Fibroblast of lung (primary cell): ENCODE measurements at regions not wholly inside any gene's neighbourhood (a gene's known extent, or its start where the extent isn't known, plus 50 kb on each side); places are given as distances from the start of the nearest gene placed in this dataset.
"Not testable (repeated sequence)": the region's sequence is repeated elsewhere in the genome, so short reads cannot be mapped to it uniquely, and the experiment has no call there.

Experiments
- DNase-seq, 2 donors: peaks; one replicate each; pipeline versions ENCODE4 v3.0.0 to v3.0.0-alpha.2; 2010; ENCODE audit warnings: low read depth in 2 of 2
- H2AFZ ChIP-seq: 2 replicates; pipeline ENCODE4 v1.5.1; 2012; ENCODE audit warnings: low read length, control low read depth, inconsistent platforms
- H3K27ac ChIP-seq: 2 replicates; pipeline ENCODE4 v1.5.1; 2011; ENCODE audit warnings: low read length, control low read depth; ENCODE audit not compliant: insufficient read depth
- H3K27me3 ChIP-seq: 2 replicates; pipeline ENCODE4 v1.5.1; 2011; ENCODE audit warnings: mild to moderate bottlenecking, low read length; ENCODE audit not compliant: control insufficient read depth, insufficient read depth
- H3K36me3 ChIP-seq: 2 replicates; pipeline ENCODE4 v1.5.1; 2011; ENCODE audit warnings: low read length; ENCODE audit not compliant: control insufficient read depth, insufficient read depth
- H3K4me1 ChIP-seq: 2 replicates; pipeline ENCODE4 v1.5.1; 2011; ENCODE audit warnings: low read length; ENCODE audit not compliant: control insufficient read depth, insufficient read depth; ENCODE audit errors: extremely low read depth
- H3K4me2 ChIP-seq: 2 replicates; pipeline ENCODE4 v1.5.1; 2011; ENCODE audit warnings: low read length, control low read depth; ENCODE audit not compliant: insufficient read depth; ENCODE audit errors: extremely low read depth
- H3K4me3 ChIP-seq, 4 experiments: fragments of 200-600 bp in 1 of 4; sonication (generic) in 1 of 4; replicated peaks in 1 of 4; 2 replicates each; pipeline ENCODE4 v1.5.1; 2011 to 2016; ENCODE audit warnings: low read length in 4 of 4, low read depth in 3 of 4, mild to moderate bottlenecking in 3 of 4, control low read depth in 2 of 4, inconsistent platforms in 1 of 4, mixed read lengths in 1 of 4; ENCODE audit not compliant: insufficient read depth in 1 of 4; ENCODE audit errors: control extremely low read depth in 1 of 4
- H3K79me2 ChIP-seq: 2 replicates; pipeline ENCODE4 v1.5.1; 2012; ENCODE audit warnings: mild to moderate bottlenecking, low read length, inconsistent platforms; ENCODE audit not compliant: control insufficient read depth, insufficient read depth
- H3K9ac ChIP-seq: 2 replicates; pipeline ENCODE4 v1.5.1; 2011; ENCODE audit warnings: mild to moderate bottlenecking, low read length, control low read depth; ENCODE audit not compliant: insufficient read depth
- H3K9me3 ChIP-seq: 2 replicates; pipeline ENCODE4 v1.5.1; 2012; ENCODE audit warnings: low read depth, low read length; ENCODE audit not compliant: control insufficient read depth, insufficient read depth
- H4K20me1 ChIP-seq: 2 replicates; pipeline ENCODE4 v1.5.1; 2011; ENCODE audit warnings: low read length; ENCODE audit not compliant: control insufficient read depth, insufficient read depth; ENCODE audit errors: extremely low read depth
- EZH2 ChIP-seq: IDR thresholded peaks from 2 replicates; pipeline ENCODE4 v1.5.1; 2012; ENCODE audit warnings: low read length, control low read depth, mild to moderate bottlenecking; ENCODE audit errors: missing control alignments
- TF ChIP-seq, protein P1 (sequence below), 2 donors: IDR thresholded peaks in 1 of 2; conservative IDR thresholded peaks in 1 of 2; 1 replicate in 1 of 2; 2 replicates in 1 of 2; pipeline ENCODE4 v1.5.1; 2011 to 2012; ENCODE audit warnings: low read length in 2 of 2, control low read depth in 1 of 2, inconsistent platforms in 1 of 2, low read depth in 1 of 2, mild to moderate bottlenecking in 1 of 2

DNA sequence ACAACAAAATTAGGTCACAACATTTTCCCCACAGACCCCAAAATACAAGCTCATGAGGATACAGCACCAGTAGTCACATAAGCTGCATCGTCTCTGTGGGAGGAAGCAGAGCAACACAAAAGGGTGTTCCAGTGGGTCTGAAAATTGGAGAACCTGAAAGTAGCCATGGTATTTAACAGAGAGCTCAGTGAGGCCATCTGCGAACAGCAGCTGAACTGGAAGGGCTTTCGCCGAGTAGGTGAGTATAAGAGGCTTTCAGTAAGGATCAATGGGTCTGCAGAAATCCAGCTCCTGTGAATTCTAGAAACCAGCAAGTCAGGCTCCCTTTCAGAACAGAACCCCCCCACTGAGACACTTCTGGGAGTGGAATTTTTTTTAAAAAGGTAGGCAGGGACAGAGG, 120.0 kb upstream of the RREB1 start:
- H3K27me3 ChIP-seq, result no peaks in the 10 kb centered on the region
- no peak for DNase-seq
- no peak overlapping the region for H2AFZ ChIP-seq
- TF ChIP-seq, protein P1, sequence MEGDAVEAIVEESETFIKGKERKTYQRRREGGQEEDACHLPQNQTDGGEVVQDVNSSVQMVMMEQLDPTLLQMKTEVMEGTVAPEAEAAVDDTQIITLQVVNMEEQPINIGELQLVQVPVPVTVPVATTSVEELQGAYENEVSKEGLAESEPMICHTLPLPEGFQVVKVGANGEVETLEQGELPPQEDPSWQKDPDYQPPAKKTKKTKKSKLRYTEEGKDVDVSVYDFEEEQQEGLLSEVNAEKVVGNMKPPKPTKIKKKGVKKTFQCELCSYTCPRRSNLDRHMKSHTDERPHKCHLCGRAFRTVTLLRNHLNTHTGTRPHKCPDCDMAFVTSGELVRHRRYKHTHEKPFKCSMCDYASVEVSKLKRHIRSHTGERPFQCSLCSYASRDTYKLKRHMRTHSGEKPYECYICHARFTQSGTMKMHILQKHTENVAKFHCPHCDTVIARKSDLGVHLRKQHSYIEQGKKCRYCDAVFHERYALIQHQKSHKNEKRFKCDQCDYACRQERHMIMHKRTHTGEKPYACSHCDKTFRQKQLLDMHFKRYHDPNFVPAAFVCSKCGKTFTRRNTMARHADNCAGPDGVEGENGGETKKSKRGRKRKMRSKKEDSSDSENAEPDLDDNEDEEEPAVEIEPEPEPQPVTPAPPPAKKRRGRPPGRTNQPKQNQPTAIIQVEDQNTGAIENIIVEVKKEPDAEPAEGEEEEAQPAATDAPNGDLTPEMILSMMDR (conservative IDR thresholded peaks at IDR 0.05 in 1 of 2, IDR thresholded peaks at IDR 0.05 in 1 of 2; ENCODE audit: low read depth in 1 of 2, low read length in 2 of 2), result no peak
- no peak for TF ChIP-seq EZH2
- no peaks in the 10 kb centered on the region for H3K4me1 ChIP-seq
- H3K4me3 ChIP-seq, result no peak overlapping the region
- H3K27ac ChIP-seq, result no peak overlapping the region
- H3K4me2 ChIP-seq, result no peak overlapping the region
- H3K9ac ChIP-seq, result no peak overlapping the region
- no peaks in the 10 kb centered on the region for H3K79me2 ChIP-seq
- H3K9me3 ChIP-seq, result no peaks in the 10 kb centered on the region
- H4K20me1 ChIP-seq, result no peaks in the 10 kb centered on the region
- H3K36me3 ChIP-seq, result no peaks in the 10 kb centered on the region

DNA sequence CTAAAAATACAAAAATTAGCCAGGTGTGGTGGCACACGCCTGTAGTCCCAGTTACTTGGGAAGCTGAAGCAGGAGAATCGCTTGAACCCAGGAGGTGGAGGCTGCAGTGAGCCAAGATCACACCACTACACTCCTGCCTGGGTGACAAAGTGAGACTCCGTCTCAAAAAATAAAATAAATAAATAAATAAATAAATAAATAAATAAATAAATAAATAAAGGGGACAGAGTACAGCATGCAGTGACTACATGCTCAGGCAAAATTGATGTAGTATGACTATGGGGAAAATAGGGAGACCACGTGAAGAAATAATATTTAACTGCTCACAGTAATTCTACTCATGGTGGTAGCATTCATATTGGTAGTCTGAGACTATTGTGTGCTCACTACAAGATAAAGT, 117.7 kb upstream of the RREB1 start:
- not testable (repeated sequence) for DNase-seq, H3K36me3 ChIP-seq, H3K4me3 ChIP-seq, H3K9ac ChIP-seq, H3K27ac ChIP-seq, H4K20me1 ChIP-seq, H3K4me1 ChIP-seq, H3K27me3 ChIP-seq, H3K9me3 ChIP-seq, H3K79me2 ChIP-seq, H2AFZ ChIP-seq, H3K4me2 ChIP-seq

DNA sequence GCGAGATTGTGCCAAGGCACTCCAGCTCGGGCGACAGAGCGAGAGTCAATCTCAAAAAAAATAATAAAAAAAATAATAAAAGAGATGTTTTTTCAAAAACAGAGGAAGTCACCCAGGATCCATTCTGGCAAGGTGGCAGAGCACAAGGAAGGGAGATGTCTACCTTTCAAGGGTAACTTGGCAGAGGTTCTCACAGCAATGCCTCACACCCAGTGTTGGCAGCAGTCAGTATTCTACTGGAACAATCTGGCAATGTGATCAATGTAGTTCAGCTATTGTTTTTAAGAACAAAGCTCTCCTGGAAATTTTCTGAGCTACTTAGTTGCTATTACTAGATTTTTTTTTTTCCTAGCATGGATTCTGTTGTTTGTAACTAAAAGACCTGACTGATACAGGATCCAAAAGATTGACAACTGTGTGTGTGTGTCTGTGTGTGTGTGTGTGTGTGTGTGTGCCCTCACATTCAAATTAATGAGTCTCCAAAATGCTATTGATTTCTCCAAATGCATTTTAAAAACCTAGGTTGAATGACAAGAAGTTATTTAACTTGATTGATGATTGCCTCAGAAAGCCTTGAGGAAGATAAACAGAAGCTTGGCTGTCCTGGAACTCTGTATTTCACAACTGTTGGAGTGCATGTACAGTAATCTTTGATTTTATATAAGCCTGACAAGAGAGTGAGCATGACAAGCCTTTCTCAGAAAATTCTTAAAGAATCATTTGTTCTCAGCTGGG, 114.1 kb upstream of the RREB1 start:
- H3K9me3 ChIP-seq, result no peaks in the 10 kb centered on the region
- H2AFZ ChIP-seq, result no peak overlapping the region
- H3K9ac ChIP-seq, result no peak overlapping the region
- H3K4me3 ChIP-seq, result no peak overlapping the region
- no peaks in the 10 kb centered on the region for H3K36me3 ChIP-seq
- no peaks in the 10 kb centered on the region for H4K20me1 ChIP-seq
- no peaks in the 10 kb centered on the region for H3K4me1 ChIP-seq
- DNase-seq, result peak in 1 of 2 donors; percentile 16
- no peaks in the 10 kb centered on the region for H3K79me2 ChIP-seq
- H3K27me3 ChIP-seq, result no peaks in the 10 kb centered on the region
- no peak overlapping the region for H3K4me2 ChIP-seq
- no peak for TF ChIP-seq EZH2
- TF ChIP-seq, protein P1 (conservative IDR thresholded peaks at IDR 0.05 in 1 of 2, IDR thresholded peaks at IDR 0.05 in 1 of 2; ENCODE audit: low read depth in 1 of 2, low read length in 2 of 2), result no peak
- H3K27ac ChIP-seq, result no peak overlapping the region
